ENCODE measurements at regions not wholly inside any gene's neighbourhood (a gene's known extent, or its start where the extent isn't known, plus 50 kb on each side); places are given as distances from the start of the nearest gene placed in this dataset.

DNA sequence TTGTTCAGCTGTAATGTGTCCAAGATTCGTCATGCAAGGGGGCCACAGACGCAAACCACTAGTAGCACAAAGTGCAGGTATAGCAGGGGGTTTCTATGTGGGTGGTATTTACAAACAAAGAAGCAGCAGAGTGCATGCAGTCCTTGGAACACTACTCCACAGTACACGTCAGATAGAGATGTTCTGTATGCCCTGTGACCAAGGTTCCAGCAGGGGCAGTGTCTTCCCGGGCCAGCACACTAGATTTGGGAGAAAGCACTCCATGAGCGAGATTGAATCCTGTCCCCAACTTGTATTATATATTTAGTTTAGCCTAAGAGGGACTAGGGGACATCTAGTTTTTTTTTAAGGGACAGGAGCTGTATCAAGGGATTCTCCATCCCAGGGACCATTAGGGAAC, 54.4 kb upstream of the ESX1 start:
- TF ChIP-seq FOXM1 (IDR thresholded peaks at IDR 0.05; ENCODE audit: borderline replicate concordance, low read depth): no peak
- TF ChIP-seq RAD21 (IDR thresholded peaks at IDR 0.05; ENCODE audit: low read depth): no peak
- TF ChIP-seq, protein P1, sequence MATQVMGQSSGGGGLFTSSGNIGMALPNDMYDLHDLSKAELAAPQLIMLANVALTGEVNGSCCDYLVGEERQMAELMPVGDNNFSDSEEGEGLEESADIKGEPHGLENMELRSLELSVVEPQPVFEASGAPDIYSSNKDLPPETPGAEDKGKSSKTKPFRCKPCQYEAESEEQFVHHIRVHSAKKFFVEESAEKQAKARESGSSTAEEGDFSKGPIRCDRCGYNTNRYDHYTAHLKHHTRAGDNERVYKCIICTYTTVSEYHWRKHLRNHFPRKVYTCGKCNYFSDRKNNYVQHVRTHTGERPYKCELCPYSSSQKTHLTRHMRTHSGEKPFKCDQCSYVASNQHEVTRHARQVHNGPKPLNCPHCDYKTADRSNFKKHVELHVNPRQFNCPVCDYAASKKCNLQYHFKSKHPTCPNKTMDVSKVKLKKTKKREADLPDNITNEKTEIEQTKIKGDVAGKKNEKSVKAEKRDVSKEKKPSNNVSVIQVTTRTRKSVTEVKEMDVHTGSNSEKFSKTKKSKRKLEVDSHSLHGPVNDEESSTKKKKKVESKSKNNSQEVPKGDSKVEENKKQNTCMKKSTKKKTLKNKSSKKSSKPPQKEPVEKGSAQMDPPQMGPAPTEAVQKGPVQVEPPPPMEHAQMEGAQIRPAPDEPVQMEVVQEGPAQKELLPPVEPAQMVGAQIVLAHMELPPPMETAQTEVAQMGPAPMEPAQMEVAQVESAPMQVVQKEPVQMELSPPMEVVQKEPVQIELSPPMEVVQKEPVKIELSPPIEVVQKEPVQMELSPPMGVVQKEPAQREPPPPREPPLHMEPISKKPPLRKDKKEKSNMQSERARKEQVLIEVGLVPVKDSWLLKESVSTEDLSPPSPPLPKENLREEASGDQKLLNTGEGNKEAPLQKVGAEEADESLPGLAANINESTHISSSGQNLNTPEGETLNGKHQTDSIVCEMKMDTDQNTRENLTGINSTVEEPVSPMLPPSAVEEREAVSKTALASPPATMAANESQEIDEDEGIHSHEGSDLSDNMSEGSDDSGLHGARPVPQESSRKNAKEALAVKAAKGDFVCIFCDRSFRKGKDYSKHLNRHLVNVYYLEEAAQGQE (IDR thresholded peaks at IDR 0.05; ENCODE audit: low read depth): no peak
- no peak for TF ChIP-seq YY1 (IDR thresholded peaks at IDR 0.05; ENCODE audit: low read depth)
- TF ChIP-seq EP300 (IDR thresholded peaks at IDR 0.05; ENCODE audit: borderline replicate concordance): no peak
- TF ChIP-seq TAF1 (IDR thresholded peaks at IDR 0.05; ENCODE audit: low read depth): no peak
- no peak for TF ChIP-seq TCF12 (IDR thresholded peaks at IDR 0.05; ENCODE audit: low read depth)
- TF ChIP-seq, protein P2, sequence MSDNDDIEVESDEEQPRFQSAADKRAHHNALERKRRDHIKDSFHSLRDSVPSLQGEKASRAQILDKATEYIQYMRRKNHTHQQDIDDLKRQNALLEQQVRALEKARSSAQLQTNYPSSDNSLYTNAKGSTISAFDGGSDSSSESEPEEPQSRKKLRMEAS (IDR thresholded peaks at IDR 0.05): no peak
- no peak for TF ChIP-seq CEBPB (IDR thresholded peaks at IDR 0.05)
- no peak for TF ChIP-seq USF1 (IDR thresholded peaks at IDR 0.05)
- no peak for TF ChIP-seq EGR1 (IDR thresholded peaks at IDR 0.05)
